ENCODE measurements at regions not wholly inside any gene's neighbourhood (a gene's known extent, or its start where the extent isn't known, plus 50 kb on each side); places are given as distances from the start of the nearest gene placed in this dataset.

GRCh38 chr13:58823701-58824100, 1192.2 kb downstream of the PCDH17 start:
- H3K9me3 ChIP-seq (ENCODE audit: low read depth, low read length, poor library complexity, severe bottlenecking) = no peaks in the 10 kb centered on the region
- H3K36me3 ChIP-seq (ENCODE audit: insufficient read depth, low read length, poor library complexity, severe bottlenecking) = no peaks in the 10 kb centered on the region
- no peak overlapping the region for H3K4me3 ChIP-seq (ENCODE audit: low read depth, low read length, poor library complexity, severe bottlenecking)
- DNase-seq (ENCODE audit: low spot score) = no peak
- no TSS peak for BruUV-seq (replicated peaks)
- no peaks in the 10 kb centered on the region for H3K4me1 ChIP-seq (ENCODE audit: insufficient read depth, low read length, poor library complexity, severe bottlenecking)
- no peak for TF ChIP-seq EZH2 (IDR thresholded peaks at IDR 0.05; ENCODE audit: borderline replicate concordance, low read depth, low read length, poor library complexity, severe bottlenecking)
- no peak for TF ChIP-seq CTCF (conservative IDR thresholded peaks at IDR 0.05; ENCODE audit: low read depth, low read length)
- no peaks in the 10 kb centered on the region for H3K27me3 ChIP-seq (replicated peaks; ENCODE audit: insufficient read depth, low read depth, low read length, poor library complexity)
- ChIA-PET POLR2A (ENCODE audit: low non-redundant PET) (no interaction called here), CTCF (no interaction called here)
- intact Hi-C loops (cut with micrococcal nuclease; ENCODE audit: unreplicated experiment) = no loop called here
- H3K27ac ChIP-seq (ENCODE audit: low read depth, low read length, poor library complexity, severe bottlenecking) = no peak overlapping the region

GRCh38 chr13:58827904-58828303, 1196.4 kb downstream of the PCDH17 start:
- ChIA-PET POLR2A (ENCODE audit: low non-redundant PET) (interaction anchor here (0.7 kb wide), 1 partner anchor 1245 kb away, joined by 3 read pairs; no protein-coding TSS in a partner anchor), CTCF (no interaction called here)
- BruUV-seq (replicated peaks) = no TSS peak
- Histone ChIP-seq H3K27ac (ENCODE audit: low read depth, low read length, poor library complexity, severe bottlenecking) (no peak overlapping the region), H3K4me3 (ENCODE audit: low read depth, low read length, poor library complexity, severe bottlenecking) (no peak overlapping the region), H3K9me3 (ENCODE audit: low read depth, low read length, poor library complexity, severe bottlenecking) (no peaks in the 10 kb centered on the region), H3K27me3 (replicated peaks; ENCODE audit: insufficient read depth, low read depth, low read length, poor library complexity) (no peaks in the 10 kb centered on the region), H3K36me3 (ENCODE audit: insufficient read depth, low read length, poor library complexity, severe bottlenecking) (no peaks in the 10 kb centered on the region), H3K4me1 (ENCODE audit: insufficient read depth, low read length, poor library complexity, severe bottlenecking) (no peaks in the 10 kb centered on the region)
- DNase-seq (ENCODE audit: low spot score) = no peak
- no peak for TF ChIP-seq EZH2 (IDR thresholded peaks at IDR 0.05; ENCODE audit: borderline replicate concordance, low read depth, low read length, poor library complexity, severe bottlenecking)
- TF ChIP-seq CTCF (conservative IDR thresholded peaks at IDR 0.05; ENCODE audit: low read depth, low read length) = no peak
- intact Hi-C loops (cut with micrococcal nuclease; ENCODE audit: unreplicated experiment) = no loop called here

- no TSS peak for BruUV-seq (replicated peaks)
- POLR2A ChIA-PET (ENCODE audit: low non-redundant PET) = no interaction called here
Measured at GRCh38 chr13:58830841-58831240, 1199.3 kb downstream of the PCDH17 start.

GRCh38 chr13:58838615-58839014, 1207.1 kb downstream of the PCDH17 start:
- DNase-seq (ENCODE audit: low spot score) = no peak
- BruUV-seq (replicated peaks) = no TSS peak
- Histone ChIP-seq H3K9me3 (ENCODE audit: low read depth, low read length, poor library complexity, severe bottlenecking) (no peaks in the 10 kb centered on the region), H3K4me3 (ENCODE audit: low read depth, low read length, poor library complexity, severe bottlenecking) (no peak overlapping the region), H3K27me3 (replicated peaks; ENCODE audit: insufficient read depth, low read depth, low read length, poor library complexity) (no peaks in the 10 kb centered on the region), H3K36me3 (ENCODE audit: insufficient read depth, low read length, poor library complexity, severe bottlenecking) (no peaks in the 10 kb centered on the region), H3K4me1 (ENCODE audit: insufficient read depth, low read length, poor library complexity, severe bottlenecking) (no peaks in the 10 kb centered on the region), H3K27ac (ENCODE audit: low read depth, low read length, poor library complexity, severe bottlenecking) (no peak overlapping the region)
- POLR2A ChIA-PET (ENCODE audit: low non-redundant PET) = no interaction called here
- CTCF ChIA-PET = no interaction called here
- intact Hi-C loops (cut with micrococcal nuclease; ENCODE audit: unreplicated experiment) = no loop called here
- no peak for TF ChIP-seq CTCF (conservative IDR thresholded peaks at IDR 0.05; ENCODE audit: low read depth, low read length)
- TF ChIP-seq EZH2 (IDR thresholded peaks at IDR 0.05; ENCODE audit: borderline replicate concordance, low read depth, low read length, poor library complexity, severe bottlenecking) = no peak

More at GRCh38 chr13:58830841-58831240, 1199.3 kb downstream of the PCDH17 start:
- H3K4me3 ChIP-seq (ENCODE audit: low read depth, low read length, poor library complexity, severe bottlenecking) = no peak overlapping the region
- no peak overlapping the region for H3K27ac ChIP-seq (ENCODE audit: low read depth, low read length, poor library complexity, severe bottlenecking)
- no peak for TF ChIP-seq EZH2 (IDR thresholded peaks at IDR 0.05; ENCODE audit: borderline replicate concordance, low read depth, low read length, poor library complexity, severe bottlenecking)
- no peaks in the 10 kb centered on the region for H3K4me1 ChIP-seq (ENCODE audit: insufficient read depth, low read length, poor library complexity, severe bottlenecking)
- CTCF ChIA-PET = no interaction called here
- DNase-seq (ENCODE audit: low spot score) = no peak
- H3K9me3 ChIP-seq (ENCODE audit: low read depth, low read length, poor library complexity, severe bottlenecking) = no peaks in the 10 kb centered on the region
- no peaks in the 10 kb centered on the region for H3K27me3 ChIP-seq (replicated peaks; ENCODE audit: insufficient read depth, low read depth, low read length, poor library complexity)
- intact Hi-C loops (cut with micrococcal nuclease; ENCODE audit: unreplicated experiment) = no loop called here
- no peaks in the 10 kb centered on the region for H3K36me3 ChIP-seq (ENCODE audit: insufficient read depth, low read length, poor library complexity, severe bottlenecking)

Data from A673 (cell line).